ENCODE measurements at regions not wholly inside any gene's neighbourhood (a gene's known extent, or its start where the extent isn't known, plus 50 kb on each side); places are given as distances from the start of the nearest gene placed in this dataset.
A peak's percentile ranks its signal among the peaks of the same experiment; 100 is the strongest.
"Not testable (repeated sequence)": the region's sequence is repeated elsewhere in the genome, so short reads cannot be mapped to it uniquely, and the experiment has no call there.

DNA sequence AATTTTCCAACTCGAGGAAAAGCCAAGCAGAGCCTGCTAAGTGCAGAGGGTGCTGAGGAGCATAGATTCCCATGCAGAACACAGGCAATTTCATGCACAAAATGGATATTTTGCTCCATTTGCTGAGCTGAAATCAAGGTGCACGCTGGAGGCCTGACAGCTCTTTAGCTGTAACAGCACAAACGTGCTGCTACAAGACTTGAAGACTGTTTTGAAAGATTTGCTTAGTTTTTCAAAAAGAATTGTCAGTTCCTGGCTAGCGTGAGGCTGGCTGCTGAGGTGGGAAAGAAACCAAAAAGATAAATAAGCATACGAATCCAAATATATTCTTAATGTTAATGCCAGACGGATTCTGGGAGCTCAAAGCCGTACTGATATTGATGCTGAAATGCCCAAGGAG, 309.0 kb upstream of the MAF start:
- DNase-seq (ENCODE audit: low spot score) (no peak), FAIRE-seq (no peak)

DNA sequence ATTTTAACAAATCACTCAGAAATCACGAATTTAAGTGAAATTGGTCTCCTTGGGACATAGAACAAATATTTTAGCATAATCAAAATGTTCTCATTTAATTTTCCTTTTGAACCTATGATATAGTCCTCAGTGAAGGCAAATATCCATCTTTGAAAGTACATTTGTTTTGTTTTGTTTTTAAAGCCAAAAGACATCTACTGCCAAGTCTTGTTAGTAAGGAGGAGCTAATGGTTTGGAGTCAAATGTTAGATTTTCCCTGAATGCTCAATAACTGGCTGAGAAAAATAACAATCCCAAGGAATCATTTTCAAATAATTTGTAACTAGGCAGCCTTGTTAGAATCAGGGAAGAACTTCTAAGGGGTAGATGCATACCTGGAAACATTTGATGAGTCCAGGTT, 302.9 kb upstream of the MAF start:
- DNase-seq (ENCODE audit: low spot score) (no peak), FAIRE-seq (no peak)

DNA sequence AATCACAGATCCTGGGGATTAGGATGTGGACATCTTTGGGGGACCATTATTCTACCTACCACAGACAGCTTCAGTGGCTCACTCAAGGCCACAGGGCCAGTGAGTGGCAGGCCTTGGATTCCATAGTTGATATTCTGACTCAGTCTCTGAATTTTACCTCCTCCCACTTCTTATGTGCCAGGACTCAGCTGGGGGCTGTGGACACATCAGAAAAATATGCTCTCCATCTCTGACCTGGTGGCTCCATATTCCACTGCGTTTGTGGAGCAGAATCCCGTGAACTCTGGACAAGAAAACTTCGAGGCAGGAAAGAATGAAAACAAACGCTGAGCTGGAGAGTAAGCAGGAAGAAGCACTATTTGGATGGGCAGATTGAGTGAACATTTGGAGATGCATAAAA, 301.8 kb upstream of the MAF start:
- DNase-seq (ENCODE audit: low spot score) (peak; percentile 55), FAIRE-seq (peak; percentile 2)

DNA sequence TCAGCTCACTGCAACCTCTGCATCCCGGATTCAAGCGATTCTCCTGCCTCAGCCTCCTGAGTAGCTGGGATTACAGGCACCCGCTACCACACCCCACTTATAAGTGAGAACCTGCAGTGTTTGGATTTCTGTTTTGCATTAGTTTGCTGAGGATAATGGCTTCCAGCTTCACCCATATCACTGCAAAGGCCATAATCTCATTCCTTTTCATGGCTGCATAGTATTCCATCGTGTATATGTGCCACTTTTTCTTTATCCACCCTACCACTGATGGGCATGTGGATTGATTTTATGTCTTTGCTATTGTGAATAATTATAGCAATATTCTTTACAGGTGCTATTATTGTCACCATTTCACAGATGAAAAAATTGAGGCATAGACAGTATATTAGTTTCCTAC, 301.0 kb upstream of the MAF start:
- DNase-seq (ENCODE audit: low spot score), result no peak
- FAIRE-seq, result no peak

DNA sequence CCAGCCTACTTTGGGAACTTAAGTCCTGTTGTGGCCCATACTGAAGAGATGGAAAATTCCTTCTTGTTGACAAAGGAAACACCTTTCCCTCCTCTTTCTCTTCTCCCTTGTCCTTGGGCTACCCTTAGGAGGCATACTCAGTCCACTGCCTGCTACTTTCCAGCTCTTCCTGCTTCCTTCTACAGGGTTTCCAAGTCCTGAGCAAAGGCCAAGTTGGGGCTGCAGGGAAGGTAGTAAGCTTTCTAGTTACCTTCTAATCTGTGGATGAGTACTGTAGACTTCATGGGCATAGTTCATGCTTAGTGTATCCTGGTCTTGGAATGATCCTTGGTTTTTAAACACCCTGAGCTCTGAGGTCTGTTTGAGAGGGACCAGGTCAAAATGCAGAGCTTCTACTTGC, 299.2 kb upstream of the MAF start:
- no peak for FAIRE-seq
- DNase-seq (ENCODE audit: low spot score), result no peak

DNA sequence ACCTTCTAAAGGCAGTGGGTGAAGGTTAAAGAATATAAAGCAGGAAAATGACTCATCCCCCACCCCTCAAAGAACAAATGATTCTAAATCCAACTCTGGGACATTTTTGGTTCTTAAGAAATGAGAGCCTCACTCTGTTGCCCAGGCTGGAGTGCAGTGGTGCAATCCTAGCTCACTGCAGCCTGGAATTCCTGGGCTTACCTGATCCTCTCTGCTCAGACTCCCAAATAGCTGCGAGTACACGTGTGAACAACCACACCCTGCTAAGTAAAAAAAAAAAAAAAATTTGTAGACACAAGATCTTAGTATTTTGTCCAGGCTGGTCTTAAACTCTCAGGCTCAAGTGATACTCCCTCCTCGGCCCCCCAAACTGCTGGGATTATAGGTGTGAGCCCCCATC, 298.8 kb upstream of the MAF start:
- FAIRE-seq, result no peak

DNA sequence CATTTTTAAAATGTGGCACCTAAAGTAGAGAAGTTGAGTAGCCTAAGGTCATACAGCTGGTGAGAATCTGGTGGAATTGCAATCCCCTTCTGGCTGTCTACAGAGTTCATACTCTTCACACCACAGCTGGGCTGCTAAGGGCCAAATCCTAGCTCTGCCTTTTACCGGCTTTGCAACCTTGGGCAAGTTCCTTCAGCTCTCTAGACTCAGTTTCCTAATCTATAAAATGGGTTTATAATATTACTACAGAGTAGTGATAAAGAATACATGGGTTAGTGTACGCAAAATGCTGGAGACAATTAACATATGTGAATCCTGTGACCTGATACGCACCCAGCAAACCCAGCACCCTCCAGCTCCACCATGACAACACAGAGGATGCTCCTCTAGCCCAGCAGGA, 298.2 kb upstream of the MAF start:
- no peak for DNase-seq (ENCODE audit: low spot score)
- FAIRE-seq, result no peak

More for the DNA sequence above, 298.8 kb upstream of the MAF start:
- no peak for DNase-seq (ENCODE audit: low spot score)

DNA sequence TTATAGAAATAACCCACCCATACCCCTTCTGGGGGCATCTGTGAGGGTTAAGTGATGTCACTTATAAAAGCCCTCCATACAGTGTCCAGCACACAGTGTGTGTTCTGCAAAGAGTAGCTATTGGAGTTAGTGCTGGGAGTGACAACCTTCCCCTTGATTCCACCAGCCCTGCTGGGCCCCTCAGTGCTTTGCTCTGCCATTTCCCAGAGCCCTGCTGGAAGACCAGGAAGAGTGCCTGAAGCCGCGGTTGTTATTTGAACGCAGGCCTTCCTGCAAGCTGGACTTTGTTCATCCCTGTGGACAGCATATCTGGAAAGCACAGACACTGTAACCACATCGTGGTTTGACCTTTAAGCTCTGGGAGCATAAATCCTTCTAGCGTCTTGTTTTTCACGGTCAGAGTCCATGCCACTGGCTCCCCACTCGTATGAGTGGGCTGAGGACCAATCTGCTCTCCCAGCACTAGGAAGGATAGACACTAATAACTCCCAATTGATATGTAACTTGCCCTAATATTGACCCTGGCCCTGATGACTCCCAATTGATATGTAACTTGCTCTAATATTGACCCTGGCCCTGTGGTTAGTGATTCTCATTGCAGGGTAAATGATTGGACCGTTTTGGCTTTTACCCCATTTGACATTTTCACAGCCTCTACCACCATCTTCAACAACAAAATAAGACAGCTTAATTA, 297.1 kb upstream of the MAF start:
- FAIRE-seq, result peak; percentile 97
- peak; percentile 83 for DNase-seq (ENCODE audit: low spot score)

DNA sequence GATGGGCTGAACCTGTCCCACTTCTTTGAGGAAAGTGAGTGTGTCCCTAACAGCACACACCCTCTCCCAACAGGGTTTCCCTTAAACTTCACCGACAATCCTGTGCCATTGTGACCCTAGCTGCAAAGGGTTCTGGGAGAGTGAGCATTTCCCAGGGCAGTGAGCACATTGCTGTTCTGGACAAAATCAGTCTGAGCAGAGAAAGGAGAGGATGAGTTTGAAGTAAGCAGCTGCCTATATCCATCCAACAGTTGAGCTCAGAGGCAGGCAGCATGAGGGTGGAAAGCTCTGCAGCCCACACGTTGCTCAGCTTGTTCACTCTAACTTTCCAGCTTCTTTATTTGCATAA, 296.5 kb upstream of the MAF start:
- no peak for FAIRE-seq
- no peak for DNase-seq (ENCODE audit: low spot score)

DNA sequence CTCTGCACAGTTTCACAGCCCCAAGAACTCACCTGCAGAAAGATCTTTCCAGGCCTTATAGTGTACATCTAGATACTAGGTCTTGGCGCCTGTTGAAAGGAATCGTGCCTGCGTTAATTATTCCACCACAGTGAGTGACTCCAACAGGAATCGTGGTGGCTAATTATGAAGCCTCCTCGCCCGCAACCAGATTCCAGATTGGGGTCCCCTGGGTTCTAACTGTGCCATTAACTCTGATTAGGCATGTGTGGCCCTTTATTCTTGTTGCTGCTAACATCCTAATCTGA, 295.3 kb upstream of the MAF start:
- DNase-seq (ENCODE audit: low spot score) (no peak), FAIRE-seq (no peak)

DNA sequence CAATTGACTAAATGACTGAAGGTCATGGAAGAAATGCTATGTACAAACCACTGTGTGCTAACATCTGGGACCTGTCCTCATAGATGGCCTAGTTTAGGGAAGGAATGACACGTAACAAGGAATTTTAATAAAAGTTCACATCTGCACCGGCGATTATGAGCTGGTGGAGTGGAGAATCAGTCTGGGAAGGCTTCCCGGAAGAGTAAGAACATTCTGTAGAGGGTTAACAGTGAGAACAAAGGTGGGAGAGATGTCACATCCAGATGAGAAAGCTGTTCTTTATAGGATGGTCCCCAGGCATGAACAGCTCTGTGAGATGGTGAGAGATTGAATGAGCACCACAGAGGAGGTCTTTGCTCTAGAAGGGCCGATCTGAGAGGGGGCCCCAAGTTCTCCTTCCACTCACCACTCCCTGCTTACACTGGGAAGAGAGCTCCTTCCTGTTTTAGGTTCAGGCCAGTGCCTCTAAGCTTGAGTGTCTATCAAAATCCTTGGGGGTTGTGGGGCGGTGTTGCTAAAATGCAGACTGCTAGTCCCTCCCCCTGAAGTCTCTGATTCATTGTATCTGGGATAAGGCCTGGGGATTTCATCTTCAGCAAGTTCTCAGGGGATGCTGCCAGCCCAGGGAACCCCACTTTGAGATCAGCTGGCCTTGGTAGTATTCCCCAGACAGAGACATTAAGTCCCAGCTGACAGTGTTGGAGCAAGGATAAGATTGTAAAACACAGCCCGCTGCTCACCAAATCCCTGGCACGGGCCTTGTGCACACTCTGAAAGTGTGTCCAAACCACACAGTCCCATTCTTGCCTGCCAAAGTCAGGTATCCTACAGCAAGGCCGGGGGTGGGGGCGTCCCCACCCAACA, 294.7 kb upstream of the MAF start:
- FAIRE-seq (no peak), DNase-seq (ENCODE audit: low spot score) (no peak)

DNA sequence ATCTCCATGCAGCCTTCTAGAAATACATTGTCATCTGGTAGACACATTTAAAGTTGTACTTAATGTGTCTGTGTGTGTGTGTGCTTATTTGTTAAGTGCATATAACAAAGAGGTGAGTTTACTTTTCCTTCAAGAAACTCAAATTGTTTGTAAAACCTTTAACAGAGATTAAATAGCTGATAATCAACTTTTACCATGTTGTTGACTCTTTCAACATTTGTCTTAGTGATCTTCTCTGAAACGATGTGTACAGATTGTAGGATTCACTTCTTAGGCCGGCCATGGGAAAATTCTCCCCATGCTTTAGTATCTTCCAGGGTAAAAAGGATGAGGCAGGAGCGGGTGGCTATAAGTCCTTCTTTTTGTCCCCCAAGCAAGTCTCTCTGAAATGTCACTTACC, 292.9 kb upstream of the MAF start:
- FAIRE-seq (no peak), DNase-seq (ENCODE audit: low spot score) (no peak)

DNA sequence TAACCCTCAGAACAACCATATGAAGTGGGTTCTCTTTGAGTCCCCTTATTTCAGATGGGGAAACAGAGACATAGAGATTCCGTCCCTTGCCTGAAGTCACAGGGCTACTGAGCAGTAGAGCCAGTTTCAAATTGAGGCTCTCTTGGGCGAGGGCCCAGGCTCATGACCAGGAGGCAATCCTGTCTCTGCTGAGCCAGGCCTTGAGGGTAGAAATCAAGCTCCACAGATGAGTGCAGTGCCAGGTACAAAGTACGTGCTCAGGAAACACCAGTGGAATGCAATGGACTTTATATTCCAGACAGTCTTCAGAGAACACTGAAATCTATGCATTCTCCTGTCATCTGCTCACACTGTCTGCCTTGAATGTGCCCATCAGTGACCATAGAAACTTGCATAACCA, 291.7 kb upstream of the MAF start:
- no peak for DNase-seq (ENCODE audit: low spot score)
- FAIRE-seq, result no peak

DNA sequence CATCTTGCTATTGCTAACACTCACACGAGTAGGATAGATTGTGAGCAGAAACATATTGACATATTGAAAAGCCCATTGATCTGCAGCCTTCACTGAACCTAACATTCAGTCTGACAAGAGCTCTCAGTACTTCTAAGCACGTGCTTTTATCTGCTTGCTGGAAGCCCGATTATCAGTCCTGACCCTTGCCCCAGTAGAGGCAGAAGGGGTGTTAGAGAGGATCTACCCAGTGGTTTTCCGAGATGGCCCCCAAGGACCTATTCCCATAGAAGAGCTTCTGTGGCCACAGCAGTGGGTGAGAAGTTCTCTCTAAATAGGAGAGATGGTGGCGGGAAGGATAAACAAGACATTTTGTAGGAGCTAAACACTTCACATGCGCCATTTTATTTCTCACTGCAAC, 290.9 kb upstream of the MAF start:
- no peak for DNase-seq (ENCODE audit: low spot score)
- no peak for FAIRE-seq

DNA sequence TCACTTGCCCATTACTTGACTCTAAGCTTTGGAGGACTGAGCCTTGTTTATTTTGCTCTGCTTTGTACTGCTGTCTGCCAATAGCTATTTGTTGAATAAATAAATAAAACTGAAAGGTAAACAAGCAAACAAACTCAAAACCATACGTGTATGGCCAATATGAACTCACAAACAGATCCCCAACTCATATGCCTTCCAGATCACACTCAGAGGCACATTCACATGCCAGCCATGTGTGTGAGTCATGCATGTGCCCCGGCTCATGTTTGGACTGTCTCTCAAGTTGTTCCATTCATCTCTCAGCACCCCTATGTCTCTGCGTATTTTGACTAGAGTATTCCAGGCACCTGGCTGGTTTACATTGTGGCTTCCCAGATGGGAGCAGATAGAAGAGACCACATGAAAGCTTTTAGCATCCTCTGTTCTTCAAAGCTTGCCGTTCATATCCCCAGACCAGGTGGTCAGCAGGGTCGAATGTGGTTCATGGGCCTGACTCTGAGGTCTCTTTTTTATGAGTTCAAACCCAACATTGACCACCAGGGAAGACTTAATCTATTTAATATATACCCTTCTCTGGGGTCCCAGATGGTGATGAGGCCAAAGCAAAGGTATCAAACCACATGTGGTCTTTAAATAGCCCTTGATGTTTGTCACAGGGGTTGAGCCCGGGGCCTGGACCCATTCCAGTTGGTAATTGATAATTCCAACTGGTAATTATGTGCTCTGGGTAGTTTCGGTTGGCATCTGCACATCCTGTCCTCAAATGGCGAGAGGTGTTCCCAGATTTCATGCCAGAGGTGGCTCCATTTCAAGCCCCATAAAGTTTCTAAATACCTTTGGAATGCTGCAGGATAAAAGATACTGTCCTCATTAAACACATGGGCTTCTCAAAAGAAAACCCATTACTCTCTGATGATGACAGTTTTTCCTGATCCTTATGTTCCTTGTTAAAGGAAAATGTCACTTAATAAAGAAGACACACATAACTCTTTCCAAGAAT, 287.3 kb upstream of the MAF start:
- FAIRE-seq, result no peak
- DNase-seq (ENCODE audit: low spot score), result no peak

DNA sequence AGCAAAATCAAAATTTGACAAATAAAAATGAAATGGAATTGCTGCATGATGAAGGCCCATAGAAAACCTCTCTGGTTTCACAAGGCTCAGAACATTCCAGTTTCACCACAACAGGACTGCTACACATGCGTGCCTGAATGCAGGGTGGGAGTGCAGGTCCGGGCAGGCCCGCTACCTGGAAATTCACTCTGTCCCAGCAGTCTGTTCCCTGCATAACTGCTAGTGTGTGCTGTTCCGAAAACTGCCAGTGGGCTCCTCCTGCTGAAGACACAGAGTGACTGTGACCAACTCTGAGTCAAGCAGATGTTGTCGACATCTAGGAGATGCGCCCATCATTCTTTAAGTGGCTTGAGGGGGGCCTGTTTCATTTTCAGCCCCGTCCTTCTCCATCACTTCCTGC, 284.8 kb upstream of the MAF start:
- FAIRE-seq (no peak), DNase-seq (ENCODE audit: low spot score) (no peak)

DNA sequence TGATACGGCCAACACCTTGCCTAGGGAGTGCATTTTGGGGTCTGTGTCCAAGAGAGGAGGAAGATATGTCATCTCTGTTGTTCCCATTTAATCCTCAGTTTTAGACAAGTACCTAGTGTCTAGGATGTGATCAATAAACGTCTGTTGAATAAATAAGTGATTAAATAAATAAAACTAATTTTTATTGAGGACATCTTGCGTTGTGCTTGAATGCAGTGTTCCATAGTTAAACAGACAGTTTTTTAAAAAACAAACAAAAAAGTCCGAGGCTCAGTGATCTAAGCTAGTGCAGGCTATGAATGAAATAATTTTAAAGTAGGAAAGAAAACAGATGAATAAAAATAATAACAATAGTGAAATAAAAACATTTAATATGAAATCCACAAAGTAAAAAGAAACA, 283.0 kb upstream of the MAF start:
- no peak for FAIRE-seq
- DNase-seq (ENCODE audit: low spot score), result no peak

DNA sequence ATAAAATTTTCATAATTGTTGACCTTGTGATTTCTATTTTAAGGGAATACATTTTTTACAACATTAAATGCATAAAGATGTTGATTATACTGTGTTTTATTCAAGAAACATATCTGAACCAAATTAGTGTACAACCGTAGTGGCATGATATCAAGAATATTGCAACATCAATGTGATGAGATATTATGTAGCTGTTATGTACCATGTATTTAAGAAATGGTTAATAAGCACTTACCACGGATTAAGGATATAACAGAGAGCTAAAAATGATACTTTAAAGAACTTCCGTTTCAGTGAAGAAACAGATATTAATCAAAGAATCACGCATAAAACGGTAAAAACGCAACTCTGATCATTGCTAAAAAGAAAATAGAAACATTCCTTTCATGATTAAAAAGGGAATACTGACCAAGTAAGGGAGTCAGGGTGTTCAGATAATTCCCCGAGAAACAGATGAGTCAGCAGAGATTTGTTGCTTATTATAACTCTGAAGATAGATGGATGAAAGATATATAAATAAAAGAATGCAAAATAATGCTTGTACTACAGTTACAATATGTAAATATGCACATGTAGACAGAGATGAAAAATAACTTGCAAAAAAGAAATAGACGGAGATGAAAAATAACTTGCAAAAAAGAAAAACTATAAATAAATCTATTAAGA, 281.9 kb upstream of the MAF start:
- DNase-seq (ENCODE audit: low spot score) (no peak), FAIRE-seq (no peak)

DNA sequence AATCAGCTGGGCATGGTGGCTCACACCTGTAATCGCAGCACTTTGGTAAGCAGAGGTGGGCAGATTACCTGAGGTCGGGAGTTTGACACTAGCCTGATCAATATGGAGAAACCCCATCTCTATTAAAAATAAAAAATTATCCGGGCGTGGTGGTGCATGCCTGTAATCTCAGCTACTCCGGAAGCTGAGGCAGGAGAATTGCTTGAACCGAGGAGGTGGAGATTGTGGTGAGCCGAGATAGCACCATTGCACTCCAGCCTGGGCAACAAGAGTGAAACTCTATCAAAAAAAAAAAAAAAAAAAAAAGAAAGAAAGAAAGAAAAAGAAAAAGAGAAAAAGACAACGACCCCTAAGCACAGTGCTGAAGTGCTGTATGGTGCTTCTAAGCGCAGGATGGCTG, 280.6 kb upstream of the MAF start:
- not testable (repeated sequence) for FAIRE-seq; DNase-seq (ENCODE audit: low spot score)

DNA sequence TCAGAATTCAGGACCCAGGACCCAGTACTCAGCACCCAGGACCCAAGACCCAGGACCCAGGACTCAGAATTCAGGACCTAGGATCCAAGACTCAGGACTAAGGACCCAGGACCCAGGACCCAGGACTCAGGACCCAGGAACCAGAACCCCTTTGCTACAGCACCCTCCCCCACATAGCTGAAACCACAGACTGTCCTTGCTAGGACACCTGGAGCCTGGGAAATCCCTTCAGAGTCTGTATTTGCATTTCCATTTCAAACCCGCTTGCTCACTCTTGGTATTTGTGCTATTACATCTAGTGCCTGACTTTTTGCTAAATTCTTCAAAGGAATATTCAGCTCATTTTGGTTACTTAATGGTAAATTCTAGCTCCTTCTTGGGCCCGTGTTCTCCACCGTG, 275.8 kb upstream of the MAF start:
- FAIRE-seq, result no peak

DNA sequence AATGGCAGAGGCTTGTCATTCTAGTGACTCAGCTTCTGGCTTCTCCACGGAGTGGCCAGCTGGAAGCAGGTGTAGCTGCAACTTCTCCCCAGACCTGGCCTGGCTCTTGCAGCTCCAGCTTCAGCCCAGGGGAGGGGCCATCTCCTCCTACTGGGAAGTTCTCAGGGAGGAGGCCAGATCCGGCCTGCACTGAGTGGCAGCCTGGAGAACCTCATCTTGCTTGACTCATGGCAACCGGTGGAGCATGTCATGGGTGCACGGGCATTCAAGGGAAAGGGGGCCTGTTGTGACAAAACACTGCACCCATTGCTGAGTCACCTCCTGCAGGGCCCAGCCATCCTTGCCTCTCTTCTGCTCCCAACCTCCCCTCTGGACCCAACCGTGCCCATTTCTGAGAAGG, 273.9 kb upstream of the MAF start:
- DNase-seq (ENCODE audit: low spot score), result peak; percentile 77
- peak; percentile 78 for FAIRE-seq

More for the DNA sequence above, 275.8 kb upstream of the MAF start:
- DNase-seq (ENCODE audit: low spot score), result no peak

DNA sequence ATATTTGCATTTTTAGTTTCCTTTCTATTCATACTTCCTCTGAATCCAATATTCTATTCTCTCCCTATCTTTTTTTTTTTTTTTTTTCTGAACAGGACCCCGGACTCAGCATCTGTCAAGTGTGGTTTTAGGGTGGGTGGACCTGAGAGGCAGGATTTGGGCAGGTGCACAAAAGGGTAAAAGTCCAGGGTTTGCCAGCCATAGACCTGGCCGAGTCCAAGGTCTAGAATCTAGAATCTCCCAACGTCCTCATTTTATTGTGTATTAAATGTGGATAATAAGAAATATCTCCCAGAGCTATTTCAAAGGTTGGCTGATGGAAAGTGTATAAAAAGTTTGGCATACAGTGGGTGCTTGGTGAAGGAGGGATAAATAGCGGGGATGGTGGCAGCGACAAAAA, 273.3 kb upstream of the MAF start:
- FAIRE-seq (no peak), DNase-seq (ENCODE audit: low spot score) (no peak)

All from RCC 7860 (cell line).